ENCODE measurements at regions not wholly inside any gene's neighbourhood (a gene's known extent, or its start where the extent isn't known, plus 50 kb on each side); places are given as distances from the start of the nearest gene placed in this dataset.

GRCh38 chr1:87938631-87939030 is 610.0 kb downstream of the LMO4 start:
- in situ Hi-C loops (cut with HindIII; ENCODE audit: low sequenced_read_pairs), result loop anchor here (25.0 kb wide), 1 partner anchor 626 kb away; no protein-coding TSS in a partner anchor

- in situ Hi-C loops (cut with HindIII; ENCODE audit: low sequenced_read_pairs), result loop anchor here (25.0 kb wide), 1 partner anchor 627 kb away; no protein-coding TSS in a partner anchor
These were observed 610.8 kb downstream of the LMO4 start for GRCh38 chr1:87939444-87939843.

GRCh38 chr1:87940421-87940820 is 611.7 kb downstream of the LMO4 start:
- in situ Hi-C loops (cut with HindIII; ENCODE audit: low sequenced_read_pairs), result loop anchor here (25.0 kb wide), 1 partner anchor 628 kb away; no protein-coding TSS in a partner anchor

GRCh38 chr1:87941337-87941946 is 612.8 kb downstream of the LMO4 start:
- in situ Hi-C loops (cut with HindIII; ENCODE audit: low sequenced_read_pairs), result loop anchor here (25.0 kb wide), 1 partner anchor 629 kb away; no protein-coding TSS in a partner anchor

GRCh38 chr1:87942165-87942564 is 613.5 kb downstream of the LMO4 start:
- in situ Hi-C loops (cut with HindIII; ENCODE audit: low sequenced_read_pairs), result loop anchor here (25.0 kb wide), 1 partner anchor 630 kb away; no protein-coding TSS in a partner anchor

- in situ Hi-C loops (cut with HindIII; ENCODE audit: low sequenced_read_pairs), result loop anchor here (25.0 kb wide), 1 partner anchor 637 kb away; no protein-coding TSS in a partner anchor
These were observed 621.0 kb downstream of the LMO4 start for GRCh38 chr1:87949711-87950110.

- in situ Hi-C loops (cut with HindIII; ENCODE audit: low sequenced_read_pairs), result no loop called here
These were observed 621.7 kb downstream of the LMO4 start for GRCh38 chr1:87950369-87950768.

GRCh38 chr1:87951409-87951808 is 622.7 kb downstream of the LMO4 start:
- in situ Hi-C loops (cut with HindIII; ENCODE audit: low sequenced_read_pairs), result no loop called here

GRCh38 chr1:87951852-87952251 is 623.2 kb downstream of the LMO4 start:
- in situ Hi-C loops (cut with HindIII; ENCODE audit: low sequenced_read_pairs), result no loop called here

GRCh38 chr1:87953121-87953520 is 624.4 kb downstream of the LMO4 start:
- in situ Hi-C loops (cut with HindIII; ENCODE audit: low sequenced_read_pairs), result no loop called here

GRCh38 chr1:87953732-87954344 is 625.2 kb downstream of the LMO4 start:
- in situ Hi-C loops (cut with HindIII; ENCODE audit: low sequenced_read_pairs), result no loop called here

- in situ Hi-C loops (cut with HindIII; ENCODE audit: low sequenced_read_pairs), result no loop called here
These were observed 626.4 kb downstream of the LMO4 start for GRCh38 chr1:87955038-87955437.

- in situ Hi-C loops (cut with HindIII; ENCODE audit: low sequenced_read_pairs), result no loop called here
These were observed 627.4 kb downstream of the LMO4 start for GRCh38 chr1:87956072-87956471.

- in situ Hi-C loops (cut with HindIII; ENCODE audit: low sequenced_read_pairs), result no loop called here
These were observed 628.1 kb downstream of the LMO4 start for GRCh38 chr1:87956750-87957149.

GRCh38 chr1:87957331-87957730 is 628.7 kb downstream of the LMO4 start:
- in situ Hi-C loops (cut with HindIII; ENCODE audit: low sequenced_read_pairs), result no loop called here

- in situ Hi-C loops (cut with HindIII; ENCODE audit: low sequenced_read_pairs), result no loop called here
These were observed 629.5 kb downstream of the LMO4 start for GRCh38 chr1:87958201-87958600.

- in situ Hi-C loops (cut with HindIII; ENCODE audit: low sequenced_read_pairs), result no loop called here
These were observed 630.0 kb downstream of the LMO4 start for GRCh38 chr1:87958716-87959115.

- in situ Hi-C loops (cut with HindIII; ENCODE audit: low sequenced_read_pairs), result no loop called here
These were observed 630.6 kb downstream of the LMO4 start for GRCh38 chr1:87959236-87959635.

GRCh38 chr1:87961992-87962391 is 633.3 kb downstream of the LMO4 start:
- in situ Hi-C loops (cut with HindIII; ENCODE audit: low sequenced_read_pairs), result no loop called here

GRCh38 chr1:87963556-87963955 is 634.9 kb downstream of the LMO4 start:
- in situ Hi-C loops (cut with HindIII; ENCODE audit: low sequenced_read_pairs), result no loop called here

GRCh38 chr1:87965193-87965592 is 636.5 kb downstream of the LMO4 start:
- in situ Hi-C loops (cut with HindIII; ENCODE audit: low sequenced_read_pairs), result no loop called here

GRCh38 chr1:87968197-87968955 is 639.7 kb downstream of the LMO4 start:
- in situ Hi-C loops (cut with HindIII; ENCODE audit: low sequenced_read_pairs), result no loop called here

Data from endothelial cell of hepatic sinusoid (primary cell).